Vagina (tissue), 2 donors: ENCODE measurements at regions not wholly inside any gene's neighbourhood (a gene's known extent, or its start where the extent isn't known, plus 50 kb on each side); places are given as distances from the start of the nearest gene placed in this dataset.
"Not testable (repeated sequence)": the region's sequence is repeated elsewhere in the genome, so short reads cannot be mapped to it uniquely, and the experiment has no call there.

Experiments
- DNase-seq, 2 donors: peaks; one replicate each; pipeline ENCODE4 v3.0.0-alpha.2; 2017; ENCODE audit errors: extremely low spot score in 2 of 2
- H3K27ac ChIP-seq: fragments of 200-600 bp; sonication (generic); one replicate; pipeline ENCODE4 v1.5.1; 2019
- H3K27me3 ChIP-seq: fragments of 200-600 bp; sonication (generic); one replicate; pipeline ENCODE4 v1.5.1; 2019
- H3K36me3 ChIP-seq, 2 donors: fragments of 200-600 bp; sonication (generic); one replicate each; pipeline ENCODE4 v1.5.1; 2017 to 2019
- H3K4me1 ChIP-seq: fragments of 200-600 bp; sonication (generic); one replicate; pipeline ENCODE4 v1.5.1; 2019
- H3K4me3 ChIP-seq, 2 donors: fragments of 200-600 bp; sonication (generic); 1 replicate in 1 of 2; 2 replicates in 1 of 2; pipeline ENCODE4 v1.5.1; 2016 to 2019
- H3K9me3 ChIP-seq: fragments of 200-600 bp; sonication (generic); one replicate; pipeline ENCODE4 v1.5.1; 2019
- CTCF ChIP-seq, 3 experiments: fragments of 450-650 bp in 2 of 3; fragments of 200-600 bp in 1 of 3; sonication (generic) in 1 of 3; IDR thresholded peaks; one replicate each; pipeline ENCODE4 v1.5.1; 2017 to 2019; ENCODE audit warnings: antibody characterized with exemption in 3 of 3, mild to moderate bottlenecking in 2 of 3, moderate library complexity in 2 of 3
- POLR2A ChIP-seq, 2 donors: fragments of 450-650 bp; IDR thresholded peaks; one replicate each; pipeline ENCODE4 v1.6.1; 2017; ENCODE audit warnings: antibody characterized with exemption in 2 of 2, mild to moderate bottlenecking in 2 of 2, moderate library complexity in 2 of 2
- POLR2AphosphoS5 ChIP-seq, 2 donors: sonication (generic); formaldehyde crosslinking; IDR thresholded peaks; one replicate each; pipeline ENCODE4 v1.9.0; 2017; ENCODE audit warnings: antibody characterized with exemption in 2 of 2, mild to moderate bottlenecking in 2 of 2, low read depth in 1 of 2; ENCODE audit not compliant: insufficient read depth in 1 of 2
- intact Hi-C: fragments of 100-400 bp; cut with DNase I; formaldehyde crosslinking; loops from one replicate; pipeline ENCODE4 v1.15.1; 2023

- Histone ChIP-seq H3K4me1 (no peaks in the 10 kb centered on the region), H3K36me3 (no peaks in the 10 kb centered on the region), H3K27me3 (no peaks in the 10 kb centered on the region), H3K4me3 (no peak overlapping the region), H3K9me3 (no peaks in the 10 kb centered on the region), H3K27ac (no peak overlapping the region)
- TF ChIP-seq POLR2AphosphoS5 (IDR thresholded peaks at IDR 0.05; ENCODE audit: insufficient read depth in 1 of 2, low read depth in 1 of 2) (no peak), CTCF (IDR thresholded peaks at IDR 0.05) (no peak), POLR2A (IDR thresholded peaks at IDR 0.05) (no peak)
- DNase-seq = no peak
- intact Hi-C loops = no loop called here
These were observed 151.2 kb upstream of the MINDY3 start for GRCh38 chr10:16011548-16011947.

GRCh38 chr10:16014469-16014868, 154.2 kb upstream of the MINDY3 start:
- DNase-seq = no peak
- H3K9me3 ChIP-seq = no peaks in the 10 kb centered on the region
- no peaks in the 10 kb centered on the region for H3K27me3 ChIP-seq
- H3K4me1 ChIP-seq = no peaks in the 10 kb centered on the region
- intact Hi-C loops = no loop called here
- H3K4me3 ChIP-seq = no peak overlapping the region
- no peak overlapping the region for H3K27ac ChIP-seq
- TF ChIP-seq CTCF (IDR thresholded peaks at IDR 0.05) (no peak), POLR2AphosphoS5 (IDR thresholded peaks at IDR 0.05; ENCODE audit: insufficient read depth in 1 of 2, low read depth in 1 of 2) (no peak), POLR2A (IDR thresholded peaks at IDR 0.05) (no peak)
- no peaks in the 10 kb centered on the region for H3K36me3 ChIP-seq

GRCh38 chr10:16016688-16017087, 156.4 kb upstream of the MINDY3 start:
- no peaks in the 10 kb centered on the region for H3K9me3 ChIP-seq
- no peak overlapping the region for H3K27ac ChIP-seq
- H3K4me1 ChIP-seq = no peaks in the 10 kb centered on the region
- H3K27me3 ChIP-seq = no peaks in the 10 kb centered on the region
- no peaks in the 10 kb centered on the region for H3K36me3 ChIP-seq
- no peak overlapping the region for H3K4me3 ChIP-seq
- intact Hi-C loops = no loop called here
- TF ChIP-seq POLR2AphosphoS5 (IDR thresholded peaks at IDR 0.05; ENCODE audit: insufficient read depth in 1 of 2, low read depth in 1 of 2) (no peak), POLR2A (IDR thresholded peaks at IDR 0.05) (no peak), CTCF (IDR thresholded peaks at IDR 0.05) (no peak)
- DNase-seq = no peak

- H3K4me1 ChIP-seq = no peaks in the 10 kb centered on the region
- TF ChIP-seq POLR2A (IDR thresholded peaks at IDR 0.05) (no peak), POLR2AphosphoS5 (IDR thresholded peaks at IDR 0.05; ENCODE audit: insufficient read depth in 1 of 2, low read depth in 1 of 2) (no peak), CTCF (IDR thresholded peaks at IDR 0.05) (no peak)
- no peaks in the 10 kb centered on the region for H3K36me3 ChIP-seq
- H3K4me3 ChIP-seq = no peak overlapping the region
- no peaks in the 10 kb centered on the region for H3K27me3 ChIP-seq
- H3K27ac ChIP-seq = no peak overlapping the region
- intact Hi-C loops = no loop called here
- DNase-seq = no peak
- H3K9me3 ChIP-seq = no peaks in the 10 kb centered on the region
These were observed 160.5 kb upstream of the MINDY3 start for GRCh38 chr10:16020836-16021235.

- H3K9me3 ChIP-seq, H3K36me3 ChIP-seq, H3K27ac ChIP-seq, H3K4me3 ChIP-seq, DNase-seq, H3K4me1 ChIP-seq, intact Hi-C loops, H3K27me3 ChIP-seq: not testable (repeated sequence)
These were observed 166.5 kb upstream of the MINDY3 start for GRCh38 chr10:16026832-16027231.

- Histone ChIP-seq H3K4me1 (no peaks in the 10 kb centered on the region), H3K4me3 (no peak overlapping the region), H3K27me3 (no peaks in the 10 kb centered on the region), H3K27ac (no peak overlapping the region), H3K9me3 (no peaks in the 10 kb centered on the region), H3K36me3 (no peaks in the 10 kb centered on the region)
- TF ChIP-seq POLR2AphosphoS5 (IDR thresholded peaks at IDR 0.05; ENCODE audit: insufficient read depth in 1 of 2, low read depth in 1 of 2) = no peak
- TF ChIP-seq CTCF (IDR thresholded peaks at IDR 0.05) = no peak
- TF ChIP-seq POLR2A (IDR thresholded peaks at IDR 0.05) = no peak
- DNase-seq = no peak
- intact Hi-C loops = no loop called here
These were observed 170.3 kb upstream of the MINDY3 start for GRCh38 chr10:16030562-16030961.
